ENCODE measurements at regions not wholly inside any gene's neighbourhood (a gene's known extent, or its start where the extent isn't known, plus 50 kb on each side); places are given as distances from the start of the nearest gene placed in this dataset.

DNA sequence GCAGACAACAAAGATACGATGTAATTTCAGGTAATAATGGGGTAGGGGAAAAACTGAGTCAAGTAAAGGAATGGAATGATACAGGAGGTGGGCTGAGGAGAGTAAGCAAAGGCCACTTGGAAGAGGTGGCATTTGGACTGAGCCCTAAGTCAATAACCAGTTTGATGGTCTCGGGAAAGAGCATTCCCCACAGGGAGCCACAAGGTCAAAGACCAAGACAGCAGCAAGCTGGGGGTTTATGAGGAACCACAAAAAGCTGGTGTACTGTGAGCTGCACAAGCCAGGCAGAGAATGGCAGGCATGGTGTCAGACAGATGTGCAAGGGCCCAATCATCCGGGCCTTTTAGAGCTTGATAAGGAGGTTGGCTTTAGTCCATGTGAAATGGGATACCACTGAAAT is 98.7 kb downstream of the NOC3L start:
- TF ChIP-seq EP300 (IDR thresholded peaks at IDR 0.05; ENCODE audit: borderline replicate concordance in 1 of 2, low read depth in 1 of 2, low read length in 1 of 2) (no peak), POLR2AphosphoS5 (IDR thresholded peaks at IDR 0.05; ENCODE audit: low read depth, low read length) (no peak), SIN3A (IDR thresholded peaks at IDR 0.05; ENCODE audit: borderline replicate concordance, low read depth, low read length) (no peak), TAF1 (IDR thresholded peaks at IDR 0.05; ENCODE audit: borderline replicate concordance, low read depth, low read length) (no peak), CTCF (IDR thresholded peaks at IDR 0.05) (no peak), YY1 (IDR thresholded peaks at IDR 0.05; ENCODE audit: low read depth) (no peak), RFX5 (IDR thresholded peaks at IDR 0.05; ENCODE audit: low read length) (no peak), REST (IDR thresholded peaks at IDR 0.05; ENCODE audit: low read depth, low read length) (no peak), USF1 (IDR thresholded peaks at IDR 0.05; ENCODE audit: borderline replicate concordance, low read depth) (no peak), JUND (IDR thresholded peaks at IDR 0.05) (no peak), NRF1 (IDR thresholded peaks at IDR 0.05; ENCODE audit: low read depth, low read length) (no peak), FOXM1 (IDR thresholded peaks at IDR 0.05; ENCODE audit: low read depth) (no peak)
